ENCODE measurements at regions not wholly inside any gene's neighbourhood (a gene's known extent, or its start where the extent isn't known, plus 50 kb on each side); places are given as distances from the start of the nearest gene placed in this dataset.

DNA sequence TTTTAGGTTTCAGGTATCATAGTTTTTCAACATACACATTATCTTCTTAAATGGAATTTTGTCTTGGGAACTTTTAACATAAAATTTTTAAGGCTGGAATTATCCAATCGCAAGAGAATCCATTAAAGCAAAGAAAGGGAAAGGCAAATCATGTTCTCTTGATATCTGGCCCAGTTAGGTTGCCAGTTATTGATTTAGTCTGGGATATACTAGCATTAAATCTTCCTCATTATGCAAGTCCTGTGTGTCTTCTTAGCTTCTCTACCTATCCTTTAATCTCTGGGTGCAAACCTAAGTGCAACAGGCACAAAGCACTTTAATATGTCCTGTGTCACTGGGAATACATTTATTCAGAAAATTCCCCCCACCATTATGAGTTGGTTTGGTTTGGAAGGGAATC lies 75.4 kb upstream of the CNTLN start:
- H4K20me1 ChIP-seq (ENCODE audit: insufficient read depth) = no peaks in the 10 kb centered on the region
- H3K4me3 ChIP-seq (IDR thresholded peaks at IDR 0.05; ENCODE audit: insufficient read depth, low read depth, low read length) = no peak overlapping the region
- H3K27ac ChIP-seq = no peak overlapping the region
- TF ChIP-seq, protein P1, sequence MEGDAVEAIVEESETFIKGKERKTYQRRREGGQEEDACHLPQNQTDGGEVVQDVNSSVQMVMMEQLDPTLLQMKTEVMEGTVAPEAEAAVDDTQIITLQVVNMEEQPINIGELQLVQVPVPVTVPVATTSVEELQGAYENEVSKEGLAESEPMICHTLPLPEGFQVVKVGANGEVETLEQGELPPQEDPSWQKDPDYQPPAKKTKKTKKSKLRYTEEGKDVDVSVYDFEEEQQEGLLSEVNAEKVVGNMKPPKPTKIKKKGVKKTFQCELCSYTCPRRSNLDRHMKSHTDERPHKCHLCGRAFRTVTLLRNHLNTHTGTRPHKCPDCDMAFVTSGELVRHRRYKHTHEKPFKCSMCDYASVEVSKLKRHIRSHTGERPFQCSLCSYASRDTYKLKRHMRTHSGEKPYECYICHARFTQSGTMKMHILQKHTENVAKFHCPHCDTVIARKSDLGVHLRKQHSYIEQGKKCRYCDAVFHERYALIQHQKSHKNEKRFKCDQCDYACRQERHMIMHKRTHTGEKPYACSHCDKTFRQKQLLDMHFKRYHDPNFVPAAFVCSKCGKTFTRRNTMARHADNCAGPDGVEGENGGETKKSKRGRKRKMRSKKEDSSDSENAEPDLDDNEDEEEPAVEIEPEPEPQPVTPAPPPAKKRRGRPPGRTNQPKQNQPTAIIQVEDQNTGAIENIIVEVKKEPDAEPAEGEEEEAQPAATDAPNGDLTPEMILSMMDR (conservative IDR thresholded peaks at IDR 0.05; ENCODE audit: low read depth, low read length) = no peak
- no peak overlapping the region for H3K4me2 ChIP-seq
- no peak overlapping the region for H2AFZ ChIP-seq (ENCODE audit: low read depth)
- H3K9ac ChIP-seq = no peak overlapping the region
- no peaks in the 10 kb centered on the region for H3K36me3 ChIP-seq (ENCODE audit: insufficient read depth)
- H3K27me3 ChIP-seq (ENCODE audit: insufficient read depth, low read depth) = no peaks in the 10 kb centered on the region
- H3K79me2 ChIP-seq (ENCODE audit: insufficient read depth, low read depth) = no peaks in the 10 kb centered on the region
- no peaks in the 10 kb centered on the region for H3K4me1 ChIP-seq (ENCODE audit: low read depth, poor library complexity, severe bottlenecking)

DNA sequence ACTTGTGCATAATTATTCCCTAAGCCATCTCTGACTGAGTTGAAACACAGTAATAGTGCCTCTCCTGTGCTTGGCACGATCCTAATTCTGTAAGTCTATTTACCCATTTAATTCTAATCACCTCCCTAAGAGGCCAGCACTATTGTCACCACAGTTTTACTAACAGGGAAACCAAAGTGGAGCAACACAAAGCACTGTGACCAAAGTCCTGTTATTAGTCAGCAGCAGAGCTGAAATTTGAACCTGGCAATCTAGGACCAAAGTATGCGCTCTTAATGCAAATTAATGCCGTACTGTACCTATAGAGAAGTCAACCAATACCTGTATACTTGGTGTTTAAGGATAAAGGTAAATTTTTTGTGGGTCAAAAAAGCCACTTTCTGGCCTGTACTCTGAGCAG lies 77.1 kb upstream of the CNTLN start:
- H4K20me1 ChIP-seq (ENCODE audit: insufficient read depth) = no peaks in the 10 kb centered on the region
- no peak overlapping the region for H3K9ac ChIP-seq
- no peaks in the 10 kb centered on the region for H3K79me2 ChIP-seq (ENCODE audit: insufficient read depth, low read depth)
- TF ChIP-seq, protein P1 (conservative IDR thresholded peaks at IDR 0.05; ENCODE audit: low read depth, low read length) = no peak
- H2AFZ ChIP-seq (ENCODE audit: low read depth) = no peak overlapping the region
- H3K27me3 ChIP-seq (ENCODE audit: insufficient read depth, low read depth) = no peaks in the 10 kb centered on the region
- H3K36me3 ChIP-seq (ENCODE audit: insufficient read depth) = no peaks in the 10 kb centered on the region
- H3K4me3 ChIP-seq (IDR thresholded peaks at IDR 0.05; ENCODE audit: insufficient read depth, low read depth, low read length) = no peak overlapping the region
- no peak overlapping the region for H3K4me2 ChIP-seq
- no peaks in the 10 kb centered on the region for H3K4me1 ChIP-seq (ENCODE audit: low read depth, poor library complexity, severe bottlenecking)
- no peak overlapping the region for H3K27ac ChIP-seq

DNA sequence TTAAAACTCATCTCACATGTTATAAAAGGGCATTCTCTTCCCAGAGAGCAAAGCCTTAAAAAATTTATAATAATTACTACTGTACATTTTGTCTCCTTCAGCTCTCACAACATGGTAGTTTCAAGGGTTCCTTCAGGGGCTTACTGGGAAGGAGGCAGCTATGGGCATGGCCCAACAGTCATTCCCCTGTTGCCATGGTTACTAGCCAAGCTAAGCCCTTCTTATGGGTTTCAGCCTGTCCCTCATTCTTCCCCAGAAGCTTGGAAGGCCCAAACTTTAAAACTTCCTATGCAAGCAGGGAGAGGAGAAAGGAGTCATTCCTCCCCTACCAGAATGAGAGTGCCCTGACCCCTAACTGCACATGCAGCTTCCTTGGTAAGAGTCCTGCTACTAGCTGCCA lies 82.2 kb upstream of the CNTLN start:
- no peak overlapping the region for H3K27ac ChIP-seq
- H3K4me1 ChIP-seq (ENCODE audit: low read depth, poor library complexity, severe bottlenecking) = no peaks in the 10 kb centered on the region
- H3K4me2 ChIP-seq = no peak overlapping the region
- no peaks in the 10 kb centered on the region for H3K36me3 ChIP-seq (ENCODE audit: insufficient read depth)
- no peak overlapping the region for H3K4me3 ChIP-seq (IDR thresholded peaks at IDR 0.05; ENCODE audit: insufficient read depth, low read depth, low read length)
- TF ChIP-seq, protein P1 (conservative IDR thresholded peaks at IDR 0.05; ENCODE audit: low read depth, low read length) = no peak
- H3K79me2 ChIP-seq (ENCODE audit: insufficient read depth, low read depth) = no peaks in the 10 kb centered on the region
- H4K20me1 ChIP-seq (ENCODE audit: insufficient read depth) = no peaks in the 10 kb centered on the region
- no peak overlapping the region for H2AFZ ChIP-seq (ENCODE audit: low read depth)
- H3K27me3 ChIP-seq (ENCODE audit: insufficient read depth, low read depth) = no peaks in the 10 kb centered on the region
- H3K9ac ChIP-seq = no peak overlapping the region

DNA sequence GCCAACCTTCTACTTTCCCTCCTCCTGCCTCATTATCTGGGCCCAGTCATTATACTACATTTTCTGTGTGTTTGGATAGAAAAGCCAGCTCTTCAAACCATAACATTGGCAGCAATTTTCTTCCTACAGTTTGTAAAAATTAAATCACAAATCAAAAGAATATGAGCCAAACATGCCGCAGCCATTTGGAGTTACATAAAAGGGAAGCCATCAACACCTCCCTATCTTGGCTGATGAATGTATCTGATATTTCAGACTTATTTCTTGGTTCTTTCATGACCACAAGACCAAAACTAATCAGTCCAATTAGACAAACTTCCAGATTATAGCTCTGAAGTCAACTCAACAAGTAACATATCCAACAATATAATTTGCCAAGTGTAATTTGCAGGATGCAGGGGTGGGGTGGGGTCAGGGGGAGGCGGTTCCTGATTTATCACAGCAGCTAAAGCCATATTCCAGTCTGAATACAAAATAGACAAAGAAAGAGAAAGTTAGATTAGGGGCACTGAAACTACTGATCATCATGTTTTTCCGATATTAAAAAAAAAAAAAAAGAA lies 89.4 kb upstream of the CNTLN start:
- H4K20me1 ChIP-seq (ENCODE audit: insufficient read depth) = no peaks in the 10 kb centered on the region
- no peaks in the 10 kb centered on the region for H3K79me2 ChIP-seq (ENCODE audit: insufficient read depth, low read depth)
- H3K27me3 ChIP-seq (ENCODE audit: insufficient read depth, low read depth) = no peaks in the 10 kb centered on the region
- H3K36me3 ChIP-seq (ENCODE audit: insufficient read depth) = no peaks in the 10 kb centered on the region
- no peak overlapping the region for H3K9ac ChIP-seq
- H3K4me1 ChIP-seq (ENCODE audit: low read depth, poor library complexity, severe bottlenecking) = no peaks in the 10 kb centered on the region
- TF ChIP-seq, protein P1 (conservative IDR thresholded peaks at IDR 0.05; ENCODE audit: low read depth, low read length) = no peak
- no peak overlapping the region for H2AFZ ChIP-seq (ENCODE audit: low read depth)
- H3K27ac ChIP-seq = no peak overlapping the region
- no peak overlapping the region for H3K4me2 ChIP-seq
- no peak overlapping the region for H3K4me3 ChIP-seq (IDR thresholded peaks at IDR 0.05; ENCODE audit: insufficient read depth, low read depth, low read length)

Data from KMS-11 (cell line).